GM23248 (cell line): ENCODE measurements at regions not wholly inside any gene's neighbourhood (a gene's known extent, or its start where the extent isn't known, plus 50 kb on each side); places are given as distances from the start of the nearest gene placed in this dataset.

Experiments
- DNase-seq: peaks from one replicate; pipeline ENCODE4 v3.0.0-alpha.2; 2015
- H2AFZ ChIP-seq: fragments of 200-600 bp; sonication (generic); 2 replicates; pipeline ENCODE4 v1.6.1; 2016; ENCODE audit warnings: antibody characterized with exemption
- H3F3A ChIP-seq: fragments of 200-600 bp; sonication (generic); 2 replicates; pipeline ENCODE4 v1.6.1; 2016; ENCODE audit warnings: mild to moderate bottlenecking, antibody characterized with exemption, mixed run types; ENCODE audit not compliant: insufficient read depth
- H3K27ac ChIP-seq: fragments of 200-600 bp; sonication (generic); 2 replicates; pipeline ENCODE4 v1.5.1; 2016; ENCODE audit warnings: mild to moderate bottlenecking
- H3K27me3 ChIP-seq: fragments of 200-600 bp; sonication (generic); replicated peaks from 2 replicates; pipeline ENCODE4 v1.6.1; 2016; ENCODE audit warnings: mild to moderate bottlenecking; ENCODE audit not compliant: insufficient read depth
- H3K36me3 ChIP-seq: fragments of 200-600 bp; sonication (generic); 2 replicates; pipeline ENCODE4 v1.6.1; 2016; ENCODE audit warnings: low read depth, mild to moderate bottlenecking
- H3K4me1 ChIP-seq: fragments of 200-600 bp; sonication (generic); 2 replicates; pipeline ENCODE4 v1.6.1; 2016; ENCODE audit warnings: mild to moderate bottlenecking; ENCODE audit not compliant: insufficient read depth
- H3K4me2 ChIP-seq: fragments of 200-600 bp; sonication (generic); one replicate; pipeline ENCODE4 v1.6.1; 2016; ENCODE audit warnings: mild to moderate bottlenecking; ENCODE audit not compliant: unreplicated experiment
- H3K4me3 ChIP-seq: fragments of 200-600 bp; sonication (generic); 2 replicates; pipeline ENCODE4 v1.5.1; 2016; ENCODE audit warnings: mild to moderate bottlenecking
- H3K79me2 ChIP-seq: fragments of 200-600 bp; sonication (generic); 2 replicates; pipeline ENCODE4 v1.6.1; 2016; ENCODE audit warnings: mild to moderate bottlenecking; ENCODE audit not compliant: insufficient read depth
- H3K9ac ChIP-seq: fragments of 200-600 bp; sonication (generic); 2 replicates; pipeline ENCODE4 v1.6.1; 2016; ENCODE audit warnings: mild to moderate bottlenecking
- H3K9me2 ChIP-seq: fragments of 200-600 bp; sonication (generic); 2 replicates; pipeline ENCODE4 v1.6.1; 2016; ENCODE audit warnings: mixed run types, mild to moderate bottlenecking, moderate library complexity; ENCODE audit not compliant: insufficient read depth
- H3K9me3 ChIP-seq: fragments of 200-600 bp; sonication (generic); one replicate; pipeline ENCODE4 v1.6.1; 2017; ENCODE audit warnings: low read depth
- H4K20me1 ChIP-seq: fragments of 200-600 bp; sonication (generic); 2 replicates; pipeline ENCODE4 v1.6.0; 2016; ENCODE audit not compliant: insufficient read depth
- EZH2 ChIP-seq: fragments of 200-600 bp; sonication (generic); IDR thresholded peaks from 2 replicates; pipeline ENCODE4 v1.6.1; 2018; ENCODE audit warnings: antibody characterized with exemption, mild to moderate bottlenecking; ENCODE audit not compliant: insufficient read depth, poor library complexity, severe bottlenecking
- EZH2phosphoT487 ChIP-seq: fragments of 200-600 bp; sonication (generic); IDR thresholded peaks from 2 replicates; pipeline ENCODE4 v1.6.1; 2018; ENCODE audit warnings: antibody characterized with exemption, moderate library complexity, mild to moderate bottlenecking, low read depth; ENCODE audit not compliant: insufficient read depth
- WGBS, 2 experiments: methylation state at CpG; one replicate each; pipeline ENCODE4 v1.1.6; 2015 to 2017; ENCODE audit warnings: low lambda C conversion rate in 2 of 2, low coverage in 1 of 2; ENCODE audit errors: missing lambda C conversion rate in 2 of 2; 5-methylcytosine and 5-hydroxymethylcytosine counted together
- in situ Hi-C: fragments of 300-500 bp; cut with MboI; formaldehyde crosslinking; loops from 2 replicates; pipeline ENCODE4 v1.15.0; 2020

DNA sequence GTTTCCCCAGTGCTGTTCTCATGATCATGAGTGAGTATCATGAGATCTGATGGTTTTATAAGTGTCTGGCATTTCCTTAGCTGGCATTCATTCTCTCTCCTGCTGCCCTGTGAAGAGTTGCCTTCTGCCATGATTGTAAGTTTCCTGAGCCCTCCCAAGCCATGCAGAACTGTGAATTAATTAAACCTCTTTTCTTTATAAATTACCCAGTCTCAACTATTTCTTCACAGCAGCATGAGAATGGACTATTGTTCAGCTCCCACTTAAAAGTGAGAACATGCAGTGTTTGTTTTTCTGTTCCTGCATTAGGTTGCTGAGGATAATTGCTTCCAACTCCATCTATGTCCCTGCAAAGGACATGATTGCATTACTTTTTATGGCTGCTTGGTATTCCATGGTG is 311.7 kb upstream of the CTSO start:
- in situ Hi-C loops: no loop called here
- no peaks in the 10 kb centered on the region for H4K20me1 ChIP-seq
- H3F3A ChIP-seq: no peaks in the 10 kb centered on the region
- no peak for DNase-seq
- H3K27ac ChIP-seq: no peak overlapping the region
- no peak overlapping the region for H3K4me2 ChIP-seq
- H3K79me2 ChIP-seq: no peaks in the 10 kb centered on the region
- no peak overlapping the region for H3K9ac ChIP-seq
- H2AFZ ChIP-seq: no peak overlapping the region
- TF ChIP-seq EZH2 (no peak), EZH2phosphoT487 (no peak)
- H3K4me1 ChIP-seq: no peaks in the 10 kb centered on the region
- H3K9me2 ChIP-seq: no peaks in the 10 kb centered on the region
- no peaks in the 10 kb centered on the region for H3K36me3 ChIP-seq
- H3K27me3 ChIP-seq: no peaks in the 10 kb centered on the region
- no peak overlapping the region for H3K4me3 ChIP-seq
- no peaks in the 10 kb centered on the region for H3K9me3 ChIP-seq

DNA sequence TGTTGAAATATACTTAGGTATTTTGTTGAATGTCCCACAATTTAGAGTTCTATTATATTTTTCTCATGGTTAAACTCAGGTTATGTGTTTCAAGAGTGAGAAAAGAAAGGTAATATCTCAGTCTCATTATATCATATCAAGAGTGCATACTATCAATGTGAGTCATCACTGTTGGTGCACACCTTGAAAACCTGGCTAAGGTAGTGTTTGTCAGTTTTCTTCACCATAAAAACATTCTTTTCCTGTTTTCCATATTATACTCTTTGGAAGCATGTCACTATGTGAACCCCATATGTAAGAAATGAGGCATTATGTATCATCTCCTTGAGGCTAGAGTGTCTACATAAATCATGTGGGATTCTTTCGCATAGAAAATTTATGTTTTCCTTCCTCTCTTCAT is 307.6 kb upstream of the CTSO start:
- H3K27me3 ChIP-seq: no peaks in the 10 kb centered on the region
- WGBS, 2 experiments: 94 to 97% methylated on average over 1 of the region's 1 CpG
- H3K9me3 ChIP-seq: no peaks in the 10 kb centered on the region
- H3K79me2 ChIP-seq: no peaks in the 10 kb centered on the region
- no peaks in the 10 kb centered on the region for H3F3A ChIP-seq
- no peak for DNase-seq
- no peak for TF ChIP-seq EZH2phosphoT487
- no peak for TF ChIP-seq EZH2
- no peak overlapping the region for H2AFZ ChIP-seq
- H3K4me1 ChIP-seq: no peaks in the 10 kb centered on the region
- no peak overlapping the region for H3K9ac ChIP-seq
- no peaks in the 10 kb centered on the region for H3K36me3 ChIP-seq
- no peaks in the 10 kb centered on the region for H3K9me2 ChIP-seq
- H3K4me2 ChIP-seq: no peak overlapping the region
- no peak overlapping the region for H3K4me3 ChIP-seq
- H3K27ac ChIP-seq: no peak overlapping the region
- in situ Hi-C loops: no loop called here
- no peaks in the 10 kb centered on the region for H4K20me1 ChIP-seq

DNA sequence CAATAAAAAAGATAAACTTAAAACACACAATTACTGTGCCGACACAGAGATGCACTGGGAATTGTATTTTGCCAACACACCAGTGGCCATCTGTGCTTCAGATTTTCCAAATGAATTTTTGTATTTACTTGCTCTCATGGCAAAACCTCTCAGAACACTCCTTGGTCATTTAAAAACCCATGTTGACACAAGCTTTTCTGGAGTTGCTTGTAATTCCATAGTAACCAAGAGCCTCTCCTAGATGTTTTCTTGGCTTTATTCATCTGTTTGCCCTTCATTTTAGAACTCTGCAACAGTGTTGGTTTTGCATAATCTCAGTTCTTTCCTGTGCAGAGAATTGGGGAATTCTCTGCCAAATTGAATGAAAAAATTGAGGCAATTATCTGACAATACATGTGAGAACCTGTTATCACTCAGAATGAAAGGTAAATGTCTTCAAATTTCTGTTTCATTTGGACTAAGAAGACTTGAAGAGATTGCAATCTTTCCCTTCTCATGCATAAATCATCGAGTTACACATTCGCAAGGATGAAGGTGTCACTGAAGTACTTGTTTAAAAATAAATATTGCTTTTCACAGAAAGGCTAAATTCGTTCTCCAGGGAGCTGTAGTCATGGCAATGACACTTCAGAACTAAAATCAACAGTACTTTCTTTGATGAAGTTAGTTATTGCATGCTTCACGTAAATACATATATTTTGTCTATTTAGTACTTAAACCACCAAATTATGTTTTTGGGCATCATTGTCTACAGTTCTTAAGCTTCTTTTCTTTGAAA is 301.8 kb upstream of the CTSO start:
- Histone ChIP-seq H3F3A (no peaks in the 10 kb centered on the region), H3K4me2 (no peak overlapping the region), H3K79me2 (no peaks in the 10 kb centered on the region), H2AFZ (no peak overlapping the region), H3K4me1 (no peaks in the 10 kb centered on the region), H3K36me3 (no peaks in the 10 kb centered on the region), H3K9ac (no peak overlapping the region), H3K9me2 (no peaks in the 10 kb centered on the region), H3K27ac (no peak overlapping the region), H3K9me3 (no peaks in the 10 kb centered on the region), H4K20me1 (no peaks in the 10 kb centered on the region), H3K27me3 (no peaks in the 10 kb centered on the region), H3K4me3 (no peak overlapping the region)
- DNase-seq: no peak
- 29 to 34% methylated on average over 5 of the region's 5 CpGs for WGBS, 2 experiments
- TF ChIP-seq EZH2phosphoT487 (no peak), EZH2 (no peak)
- in situ Hi-C loops: no loop called here

DNA sequence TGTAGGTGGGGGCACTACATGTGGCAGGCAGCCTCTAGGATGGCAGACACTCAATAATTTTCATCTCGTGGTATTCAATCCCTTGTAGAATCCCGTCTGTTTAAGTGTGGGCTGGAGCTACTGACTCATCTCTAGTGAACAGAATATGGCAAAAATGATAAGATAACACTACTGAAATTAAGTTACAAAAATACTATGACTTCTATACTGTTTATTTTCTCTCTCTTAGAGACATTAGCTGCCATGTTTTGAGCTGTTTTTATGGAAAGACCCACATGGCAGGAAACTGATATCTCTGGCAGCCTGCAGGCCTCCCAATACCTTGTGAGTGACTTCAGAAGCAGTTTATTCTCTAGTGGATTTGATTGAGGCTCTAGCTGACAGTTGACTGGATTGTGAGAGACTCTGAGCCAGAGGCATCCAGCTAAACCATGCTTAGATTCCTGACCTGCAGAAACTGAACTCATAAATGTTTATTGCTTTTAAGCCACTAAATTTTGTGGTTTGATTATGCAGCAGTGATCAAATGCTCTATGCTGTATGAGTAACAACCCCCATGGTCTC is 298.8 kb upstream of the CTSO start:
- no peak overlapping the region for H3K4me3 ChIP-seq

More for the DNA sequence above, 298.8 kb upstream of the CTSO start:
- no peaks in the 10 kb centered on the region for H3K27me3 ChIP-seq
- H2AFZ ChIP-seq: no peak overlapping the region
- no peaks in the 10 kb centered on the region for H3K9me2 ChIP-seq
- in situ Hi-C loops: no loop called here
- H3K4me2 ChIP-seq: no peak overlapping the region
- 54 to 69% methylated on average over 2 of the region's 2 CpGs for WGBS, 2 experiments
- no peaks in the 10 kb centered on the region for H3K9me3 ChIP-seq
- H4K20me1 ChIP-seq: no peaks in the 10 kb centered on the region
- no peak overlapping the region for H3K27ac ChIP-seq
- DNase-seq: peak; percentile 1
- H3F3A ChIP-seq: no peaks in the 10 kb centered on the region
- no peak overlapping the region for H3K9ac ChIP-seq
- H3K36me3 ChIP-seq: no peaks in the 10 kb centered on the region
- TF ChIP-seq EZH2phosphoT487: no peak
- no peak for TF ChIP-seq EZH2
- no peaks in the 10 kb centered on the region for H3K4me1 ChIP-seq
- H3K79me2 ChIP-seq: no peaks in the 10 kb centered on the region
